T-cell (primary cell): ENCODE measurements at regions not wholly inside any gene's neighbourhood (a gene's known extent, or its start where the extent isn't known, plus 50 kb on each side); places are given as distances from the start of the nearest gene placed in this dataset.

Source experiments
- ATAC-seq, 4 experiments: fragments of 200-7000 bp in 3 of 4; fragments of 150-1000 bp in 1 of 4; cut with Tn5 transposase; replicated peaks in 1 of 4; 1 replicate in 3 of 4; 2 replicates in 1 of 4; pipeline ENCODE4 v1.10.0; 2021; ENCODE audit warnings: moderate library complexity in 3 of 4, mild to moderate bottlenecking in 2 of 4, moderate number of reproducible peaks in 1 of 4
- CTCF ChIA-PET, 2 donors: fragments of 300-600 bp; sonication (Branson Sonifier 250); formaldehyde crosslinking; loops; one replicate each; lab custom pipeline; 2022; ENCODE audit warnings: antibody characterized with exemption in 2 of 2; lab: Charles Lee
- POLR2A ChIA-PET, 2 donors: fragments of 300-600 bp; sonication (Branson Sonifier 250); formaldehyde crosslinking; loops; one replicate each; lab custom pipeline; 2022; ENCODE audit warnings: antibody characterized with exemption in 2 of 2; lab: Charles Lee
- DNase-seq, 35 experiments: peaks; one replicate each; pipeline versions ENCODE4 v3.0.0 to v3.0.0-alpha.2; 2013 to 2023
- H3K27ac ChIP-seq: one replicate; pipeline ENCODE4 v1.5.1; 2013; ENCODE audit warnings: low read length
- H3K27me3 ChIP-seq, 2 experiments: replicated peaks in 1 of 2; 1 replicate in 1 of 2; 2 replicates in 1 of 2; pipeline versions ENCODE4 v1.6.1 to v1.7.0; 2013; ENCODE audit warnings: low read length in 1 of 2, mixed read lengths in 1 of 2; ENCODE audit not compliant: control insufficient read depth in 2 of 2, insufficient read depth in 2 of 2; ENCODE audit errors: extremely low read depth in 1 of 2
- H3K36me3 ChIP-seq, 2 donors: 1 replicate in 1 of 2; 2 replicates in 1 of 2; pipeline versions ENCODE4 v1.6.1 to v1.7.0; 2013; ENCODE audit warnings: low read length in 1 of 2; ENCODE audit not compliant: control insufficient read depth in 2 of 2, insufficient read depth in 1 of 2; ENCODE audit errors: extremely low read depth in 1 of 2
- H3K4me1 ChIP-seq, 2 experiments: 1 replicate in 1 of 2; 2 replicates in 1 of 2; pipeline versions ENCODE4 v1.6.1 to v1.7.0; 2013; ENCODE audit warnings: low read length in 2 of 2, mixed read lengths in 1 of 2; ENCODE audit not compliant: insufficient read depth in 2 of 2, control insufficient read depth in 1 of 2; ENCODE audit errors: extremely low read depth in 1 of 2
- H3K4me3 ChIP-seq, 2 donors: 1 replicate in 1 of 2; 2 replicates in 1 of 2; pipeline versions ENCODE4 v1.5.1 to v1.7.0; 2013; ENCODE audit warnings: mild to moderate bottlenecking in 2 of 2, low read length in 1 of 2, moderate library complexity in 1 of 2; ENCODE audit not compliant: control insufficient read depth in 1 of 2; ENCODE audit errors: extremely low read depth in 1 of 2
- H3K9me3 ChIP-seq: 2 replicates; pipeline ENCODE4 v1.7.0; 2013
- H3K27ac Mint-ChIP-seq, 2 donors: one replicate each; pipeline ENCODE4 v1.8.0; 2020 to 2021; ENCODE audit warnings: mild to moderate bottlenecking in 2 of 2, mixed read lengths in 2 of 2
- H3K27me3 Mint-ChIP-seq, 2 donors: one replicate each; pipeline ENCODE4 v1.8.0; 2021 to 2022; ENCODE audit warnings: mixed read lengths in 2 of 2
- H3K36me3 Mint-ChIP-seq: one replicate; pipeline ENCODE4 v1.8.0; 2021; ENCODE audit warnings: mixed read lengths
- H3K4me1 Mint-ChIP-seq, 3 donors: one replicate each; pipeline ENCODE4 v1.8.0; 2020 to 2022; ENCODE audit warnings: mixed read lengths in 3 of 3, mild to moderate bottlenecking in 1 of 3
- H3K4me3 Mint-ChIP-seq, 3 donors: one replicate each; pipeline ENCODE4 v1.8.0; 2020 to 2022; ENCODE audit warnings: mild to moderate bottlenecking in 3 of 3, mixed read lengths in 3 of 3, moderate library complexity in 3 of 3
- H3K9me3 Mint-ChIP-seq, 3 donors: one replicate each; pipeline ENCODE4 v1.8.0; 2020 to 2022; ENCODE audit warnings: mixed read lengths in 3 of 3
- WGBS: methylation state at CpG from one replicate; pipeline ENCODE4 v1.1.5; 2013; ENCODE audit warnings: missing lambda C conversion rate; ENCODE audit not compliant: insufficient coverage; 5-methylcytosine and 5-hydroxymethylcytosine counted together

- Histone ChIP-seq H3K4me3 (no peak overlapping the region), H3K27ac (no peak overlapping the region), H3K27me3 (no peaks in the 10 kb centered on the region), H3K9me3 (no peaks in the 10 kb centered on the region), H3K4me1 (no peaks in the 10 kb centered on the region), H3K36me3 (no peaks in the 10 kb centered on the region)
- ChIA-PET CTCF (no interaction called here), POLR2A (no interaction called here)
- no peak for DNase-seq
- Mint-ChIP-seq H3K27ac (no peak overlapping the region), H3K27me3 (peaks cover 6 to 20% of the 10 kb centered on the region in 2 donors), H3K36me3 (no peaks in the 10 kb centered on the region), H3K4me3 (no peak overlapping the region), H3K4me1 (no peaks in the 10 kb centered on the region), H3K9me3 (no peaks in the 10 kb centered on the region)
- ATAC-seq: no peak
- WGBS: 77% methylated on average over 4 of the region's 4 CpGs
Measured at GRCh38 chr5:175252234-175252805, 191.7 kb downstream of the DRD1 start.

DNA sequence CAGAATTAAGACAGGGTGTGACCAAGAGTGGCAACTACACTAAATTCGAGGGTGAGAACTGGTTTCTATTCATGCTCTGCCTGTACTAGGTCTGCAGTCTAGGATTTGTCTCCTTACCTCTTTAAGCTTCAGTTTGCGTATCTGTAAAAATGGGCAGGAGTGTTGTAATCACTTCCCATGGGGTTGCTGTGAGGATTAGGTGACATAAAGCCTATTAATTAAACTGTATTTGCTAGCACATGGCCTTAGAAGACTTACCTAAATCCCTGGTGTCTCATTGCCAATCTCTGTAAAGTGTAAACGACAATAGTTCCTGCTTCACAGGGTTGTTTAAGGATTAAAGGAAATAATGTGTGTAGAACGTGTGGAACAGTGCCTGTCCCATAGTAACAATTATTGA, 193.6 kb downstream of the DRD1 start:
- CTCF ChIA-PET: no interaction called here
- H3K27ac ChIP-seq: no peak overlapping the region

GRCh38 chr5:175248416-175248905, 195.5 kb downstream of the DRD1 start:
- H3K27me3 ChIP-seq: peaks cover 0 to 8% of the 10 kb centered on the region in 2 experiments
- no peaks in the 10 kb centered on the region for H3K9me3 ChIP-seq
- ChIA-PET POLR2A (no interaction called here), CTCF (no interaction called here)
- no peak overlapping the region for H3K4me3 ChIP-seq
- Mint-ChIP-seq H3K9me3 (peaks cover 0 to 5% (median 0%) of the 10 kb centered on the region in 3 donors), H3K36me3 (no peaks in the 10 kb centered on the region), H3K4me1 (no peaks in the 10 kb centered on the region), H3K27ac (no peak overlapping the region), H3K27me3 (peaks cover 16 to 39% of the 10 kb centered on the region in 2 donors), H3K4me3 (no peak overlapping the region)
- no peaks in the 10 kb centered on the region for H3K36me3 ChIP-seq
- ATAC-seq (no peak), DNase-seq (no peak)
- no CpG with 5 or more reads among the region's 6 CpGs for whole genome bisulfite sequencing
- H3K27ac ChIP-seq: no peak overlapping the region
- H3K4me1 ChIP-seq: no peaks in the 10 kb centered on the region

More for the DNA sequence above, 193.6 kb downstream of the DRD1 start:
- POLR2A ChIA-PET: no interaction called here
- Mint-ChIP-seq H3K36me3 (no peaks in the 10 kb centered on the region), H3K4me3 (no peak overlapping the region), H3K9me3 (peaks cover 0 to 4% (median 0%) of the 10 kb centered on the region in 3 donors), H3K27ac (no peak overlapping the region), H3K4me1 (no peaks in the 10 kb centered on the region), H3K27me3 (peaks cover 15 to 28% of the 10 kb centered on the region in 2 donors)
- DNase-seq (no peak), ATAC-seq (no peak)
- H3K27me3 ChIP-seq: peaks cover 0 to 5% of the 10 kb centered on the region in 2 experiments
- 14% methylated on average over 1 of the region's 4 CpGs for WGBS
- H3K4me1 ChIP-seq: no peaks in the 10 kb centered on the region
- no peaks in the 10 kb centered on the region for H3K9me3 ChIP-seq
- no peak overlapping the region for H3K4me3 ChIP-seq
- H3K36me3 ChIP-seq: no peaks in the 10 kb centered on the region

- no peaks in the 10 kb centered on the region for H3K9me3 ChIP-seq
- no peak overlapping the region for H3K27ac Mint-ChIP-seq
- peaks cover 0 to 5% (median 0%) of the 10 kb centered on the region in 3 donors for H3K9me3 Mint-ChIP-seq
- H3K4me1 ChIP-seq: no peaks in the 10 kb centered on the region
- H3K4me3 Mint-ChIP-seq: no peak overlapping the region
- no peak overlapping the region for H3K4me3 ChIP-seq
- POLR2A ChIA-PET: no interaction called here
- no peak overlapping the region for H3K27ac ChIP-seq
- ATAC-seq: no peak
- 89% methylated on average over 1 of the region's 4 CpGs for WGBS
- no peaks in the 10 kb centered on the region for H3K4me1 Mint-ChIP-seq
- H3K27me3 ChIP-seq: peaks cover 0 to 13% of the 10 kb centered on the region in 2 experiments
- no peak for DNase-seq
- H3K36me3 Mint-ChIP-seq: no peaks in the 10 kb centered on the region
- peaks cover 22 to 29% of the 10 kb centered on the region in 2 donors for H3K27me3 Mint-ChIP-seq
- no peaks in the 10 kb centered on the region for H3K36me3 ChIP-seq
- CTCF ChIA-PET: no interaction called here
Measured at GRCh38 chr5:175246889-175247520, 197.0 kb downstream of the DRD1 start.

DNA sequence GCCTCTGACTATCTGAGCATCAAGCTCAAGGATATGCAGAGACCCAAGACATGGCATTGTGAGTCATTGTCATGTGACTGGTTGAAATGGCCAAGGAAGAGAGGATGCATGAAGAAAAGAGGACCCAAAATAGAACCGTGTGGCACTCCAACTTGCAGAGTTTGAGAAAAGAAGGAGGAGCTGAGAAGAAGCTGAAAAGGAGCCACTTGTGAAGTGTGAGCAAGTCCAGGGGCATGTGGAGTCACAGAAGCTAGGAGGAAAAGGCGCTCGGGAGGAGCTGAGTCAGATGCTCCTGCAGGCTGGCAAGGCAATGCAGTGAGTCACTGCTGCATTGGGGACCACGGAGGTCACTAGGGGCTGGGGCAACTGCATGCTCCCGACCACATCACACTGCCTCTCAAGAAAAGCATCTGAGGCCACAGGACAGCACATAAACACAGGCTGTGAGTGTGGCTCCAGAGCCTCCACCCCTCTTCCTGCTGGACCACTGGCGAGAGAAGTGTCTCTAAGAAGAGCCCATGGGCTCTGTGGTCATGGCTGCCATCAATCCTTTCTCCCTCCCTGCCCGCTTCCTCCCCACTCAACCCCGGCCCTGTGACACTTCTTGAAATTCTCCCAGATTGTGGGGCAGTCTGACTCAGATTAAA, 197.6 kb downstream of the DRD1 start:
- DNase-seq (no peak), ATAC-seq (no peak)
- 41% methylated on average over 6 of the region's 8 CpGs for WGBS
- Histone ChIP-seq H3K36me3 (no peaks in the 10 kb centered on the region), H3K9me3 (no peaks in the 10 kb centered on the region), H3K27me3 (peaks cover 0 to 13% of the 10 kb centered on the region in 2 experiments), H3K4me1 (no peaks in the 10 kb centered on the region), H3K27ac (no peak overlapping the region), H3K4me3 (no peak overlapping the region)
- H3K4me1 Mint-ChIP-seq: no peaks in the 10 kb centered on the region
- H3K27me3 Mint-ChIP-seq: peaks cover 22 to 31% of the 10 kb centered on the region in 2 donors
- no peaks in the 10 kb centered on the region for H3K36me3 Mint-ChIP-seq
- H3K9me3 Mint-ChIP-seq: peaks cover 0 to 5% (median 0%) of the 10 kb centered on the region in 3 donors
- no peak overlapping the region for H3K4me3 Mint-ChIP-seq
- H3K27ac Mint-ChIP-seq: no peak overlapping the region
- CTCF ChIA-PET: no interaction called here
- POLR2A ChIA-PET: no interaction called here

GRCh38 chr5:175243441-175243840, 200.5 kb downstream of the DRD1 start:
- no peak overlapping the region for H3K4me3 ChIP-seq
- no peak overlapping the region for H3K4me3 Mint-ChIP-seq
- no peaks in the 10 kb centered on the region for H3K4me1 Mint-ChIP-seq
- POLR2A ChIA-PET: no interaction called here
- no peak for ATAC-seq
- peaks cover 27 to 38% of the 10 kb centered on the region in 2 donors for H3K27me3 Mint-ChIP-seq
- peaks cover 0 to 5% (median 0%) of the 10 kb centered on the region in 3 donors for H3K9me3 Mint-ChIP-seq
- CTCF ChIA-PET: no interaction called here
- H3K36me3 Mint-ChIP-seq: no peaks in the 10 kb centered on the region
- H3K27ac Mint-ChIP-seq: no peak overlapping the region
- no peaks in the 10 kb centered on the region for H3K4me1 ChIP-seq
- no peak for DNase-seq
- H3K27ac ChIP-seq: no peak overlapping the region
- H3K27me3 ChIP-seq: peaks cover 0 to 13% of the 10 kb centered on the region in 2 experiments
- 81% methylated on average over 4 of the region's 6 CpGs for WGBS
- H3K36me3 ChIP-seq: no peaks in the 10 kb centered on the region
- no peaks in the 10 kb centered on the region for H3K9me3 ChIP-seq
